GM23248 (cell line): ENCODE measurements at regions not wholly inside any gene's neighbourhood (a gene's known extent, or its start where the extent isn't known, plus 50 kb on each side); places are given as distances from the start of the nearest gene placed in this dataset.

Experiments used
- EZH2 ChIP-seq: fragments of 200-600 bp; sonication (generic); IDR thresholded peaks from 2 replicates; pipeline ENCODE4 v1.6.1; 2018; ENCODE audit warnings: antibody characterized with exemption, mild to moderate bottlenecking; ENCODE audit not compliant: insufficient read depth, poor library complexity, severe bottlenecking
- EZH2phosphoT487 ChIP-seq: fragments of 200-600 bp; sonication (generic); IDR thresholded peaks from 2 replicates; pipeline ENCODE4 v1.6.1; 2018; ENCODE audit warnings: antibody characterized with exemption, moderate library complexity, mild to moderate bottlenecking, low read depth; ENCODE audit not compliant: insufficient read depth

- TF ChIP-seq EZH2: no peak
- no peak for TF ChIP-seq EZH2phosphoT487
Measured at GRCh38 chr10:36452851-36453250, 672.5 kb upstream of the ANKRD30A start.
